GM19025 (cell line): ENCODE measurements at regions not wholly inside any gene's neighbourhood (a gene's known extent, or its start where the extent isn't known, plus 50 kb on each side); places are given as distances from the start of the nearest gene placed in this dataset.

ENCODE experiments used
- ATAC-seq: cut with Tn5 transposase; IDR thresholded peaks from one replicate; pipeline ENCODE4 v1.9.1; 2021; ENCODE audit warnings: mild to moderate bottlenecking, low read depth, moderate library complexity; ENCODE audit not compliant: unreplicated experiment

GRCh38 chr2:56688661-56689060 lies 504.9 kb downstream of the CCDC85A start:
- no peak for ATAC-seq

DNA sequence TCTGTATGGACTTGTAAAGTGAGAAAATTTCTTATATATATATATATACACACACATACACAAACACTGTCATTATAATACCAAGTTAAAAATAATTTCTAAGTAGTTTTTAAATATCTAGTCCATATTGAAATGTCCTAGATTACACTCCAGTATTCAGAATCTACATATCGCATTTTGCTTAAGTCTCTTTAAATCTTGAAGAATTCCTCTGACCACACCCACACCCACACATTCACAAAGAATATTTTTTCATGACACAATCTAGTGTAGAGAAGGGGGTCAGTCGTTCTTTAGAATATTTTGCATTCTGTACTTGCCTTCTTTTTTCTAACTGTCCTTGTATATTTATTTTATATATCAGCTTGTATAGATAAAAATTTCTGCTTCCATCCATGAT lies 509.7 kb downstream of the CCDC85A start:
- ATAC-seq = no peak

DNA sequence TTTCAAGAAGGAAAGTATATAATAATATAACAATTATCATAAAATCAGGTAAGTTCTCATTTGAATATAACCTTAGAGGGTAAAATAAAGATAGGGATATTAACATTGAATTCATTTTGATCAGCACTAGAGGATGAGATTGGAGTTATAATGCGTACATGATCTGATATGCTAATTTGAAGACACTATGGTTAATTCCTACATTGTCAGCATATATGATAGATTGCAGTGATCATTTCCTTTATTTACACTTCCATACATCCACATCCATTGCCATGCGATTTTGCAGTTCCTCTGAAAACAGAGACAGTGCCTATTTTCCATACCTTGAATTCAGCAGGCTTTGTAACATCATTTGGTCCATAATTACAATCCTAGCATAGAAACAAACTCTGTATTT lies 519.2 kb downstream of the CCDC85A start:
- ATAC-seq = no peak

- ATAC-seq = no peak
These were observed 521.9 kb downstream of the CCDC85A start for GRCh38 chr2:56705713-56706112.

GRCh38 chr2:56707218-56707617 lies 523.4 kb downstream of the CCDC85A start:
- no peak for ATAC-seq

DNA sequence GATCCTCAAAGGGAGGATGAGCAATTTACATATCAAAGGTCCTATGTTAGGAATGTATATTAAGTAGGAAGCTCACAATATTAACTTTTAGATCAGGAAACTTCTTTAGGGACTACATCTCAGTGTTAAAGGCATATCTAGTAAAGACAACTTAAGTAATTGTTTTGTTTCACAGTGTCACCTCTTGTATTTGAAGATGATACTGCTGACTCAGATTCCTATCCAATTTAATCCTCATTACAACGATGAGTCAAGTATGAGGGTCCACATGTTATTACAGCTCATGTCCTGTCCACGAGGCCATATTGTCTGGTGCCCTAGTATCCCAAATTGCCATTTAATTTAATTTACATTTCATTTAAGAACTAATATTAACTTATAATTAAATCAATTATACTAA lies 523.9 kb downstream of the CCDC85A start:
- no peak for ATAC-seq

- no peak for ATAC-seq
These were observed 525.4 kb downstream of the CCDC85A start for GRCh38 chr2:56709181-56709580.

DNA sequence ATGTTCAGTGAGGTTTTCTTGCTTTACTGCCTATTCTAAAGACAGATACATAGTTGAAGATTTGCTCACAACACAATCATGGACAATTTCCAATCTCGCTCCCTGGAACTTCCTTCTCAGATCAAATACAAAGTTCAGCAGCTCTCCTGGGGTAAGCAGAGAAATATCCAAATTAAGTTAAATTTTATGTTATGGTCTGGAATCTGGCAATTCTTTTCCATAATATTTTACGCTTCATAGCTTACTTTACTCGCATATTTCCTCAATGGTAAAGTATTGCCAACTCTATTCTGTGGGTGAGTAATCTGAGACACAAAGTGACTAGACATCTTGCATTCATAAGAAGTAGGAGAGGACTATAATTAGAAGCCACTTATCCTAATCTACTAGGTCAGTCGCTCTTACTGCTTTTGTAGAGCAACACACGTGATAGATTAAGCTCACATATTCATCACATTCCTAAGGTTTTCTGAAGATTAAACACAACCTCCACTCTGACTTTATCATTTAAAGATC lies 529.4 kb downstream of the CCDC85A start:
- ATAC-seq = no peak

DNA sequence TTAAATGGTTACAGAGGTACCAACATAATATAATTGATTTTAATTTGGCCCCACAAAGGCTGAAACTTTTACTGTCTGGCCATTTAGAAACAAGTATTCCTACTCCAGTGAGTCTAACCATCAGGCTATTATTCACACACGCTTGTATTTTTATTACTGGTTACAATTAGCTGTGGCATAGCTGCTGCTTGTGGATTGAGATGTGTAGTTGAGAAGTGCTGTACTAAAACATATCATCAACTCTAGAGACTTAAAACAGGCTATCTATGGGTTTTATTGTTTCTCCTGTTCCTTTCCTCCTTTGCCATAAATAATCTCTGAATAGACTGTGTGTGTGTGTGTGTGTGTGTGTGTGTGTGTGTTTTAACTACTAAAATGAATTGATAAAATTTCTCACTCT lies 530.2 kb downstream of the CCDC85A start:
- no peak for ATAC-seq

GRCh38 chr2:56714400-56714799 lies 530.6 kb downstream of the CCDC85A start:
- ATAC-seq = no peak

DNA sequence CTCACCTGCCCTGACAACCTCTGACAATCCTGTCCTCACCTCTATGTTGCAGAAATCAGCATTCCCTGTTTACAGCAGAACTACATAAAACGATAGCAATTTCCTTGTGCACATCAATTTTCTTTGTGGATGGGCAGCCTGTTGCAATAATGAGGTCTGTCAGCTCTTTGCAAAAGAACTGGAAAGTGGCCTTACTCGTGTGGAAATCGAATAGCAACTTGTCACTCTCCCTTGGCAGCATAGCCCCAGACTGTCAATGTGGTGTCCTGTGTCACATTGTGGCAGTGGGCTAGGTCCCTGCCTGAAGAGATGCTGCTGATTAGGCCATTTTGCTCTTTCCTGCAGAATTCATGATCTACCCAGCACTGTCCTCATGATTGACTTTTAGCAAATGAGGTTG lies 531.9 kb downstream of the CCDC85A start:
- no peak for ATAC-seq

- no peak for ATAC-seq
These were observed 534.6 kb downstream of the CCDC85A start for GRCh38 chr2:56718413-56718812.

DNA sequence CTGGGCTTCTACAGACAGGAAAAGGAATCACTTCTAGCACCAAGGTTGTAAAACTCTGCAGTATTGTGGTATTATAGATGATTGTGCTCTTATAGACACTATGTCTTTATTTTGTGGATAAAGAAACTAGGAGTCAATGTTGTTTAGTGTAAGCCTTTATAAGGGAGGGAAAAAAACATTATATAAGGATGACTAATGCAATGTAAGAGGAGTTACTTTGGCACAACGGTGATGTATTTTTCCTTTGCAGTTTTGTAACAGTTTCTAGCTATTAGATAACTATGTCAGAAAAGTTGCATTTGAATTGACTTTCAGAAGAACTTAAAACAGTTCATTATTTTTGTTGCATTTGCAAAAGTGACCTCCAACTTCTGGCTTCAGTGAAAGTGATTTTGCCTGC lies 545.4 kb downstream of the CCDC85A start:
- no peak for ATAC-seq

- ATAC-seq = no peak
These were observed 549.2 kb downstream of the CCDC85A start for GRCh38 chr2:56732946-56733345.

- ATAC-seq = no peak
These were observed 555.6 kb downstream of the CCDC85A start for GRCh38 chr2:56739413-56739812.

- no peak for ATAC-seq
These were observed 557.9 kb downstream of the CCDC85A start for GRCh38 chr2:56741601-56742102.

- no peak for ATAC-seq
These were observed 560.0 kb downstream of the CCDC85A start for GRCh38 chr2:56743807-56744206.

GRCh38 chr2:56749152-56749752 lies 565.5 kb downstream of the CCDC85A start:
- ATAC-seq = no peak

GRCh38 chr2:56753182-56753581 lies 569.4 kb downstream of the CCDC85A start:
- no peak for ATAC-seq

GRCh38 chr2:56754066-56754615 lies 570.4 kb downstream of the CCDC85A start:
- ATAC-seq = no peak

DNA sequence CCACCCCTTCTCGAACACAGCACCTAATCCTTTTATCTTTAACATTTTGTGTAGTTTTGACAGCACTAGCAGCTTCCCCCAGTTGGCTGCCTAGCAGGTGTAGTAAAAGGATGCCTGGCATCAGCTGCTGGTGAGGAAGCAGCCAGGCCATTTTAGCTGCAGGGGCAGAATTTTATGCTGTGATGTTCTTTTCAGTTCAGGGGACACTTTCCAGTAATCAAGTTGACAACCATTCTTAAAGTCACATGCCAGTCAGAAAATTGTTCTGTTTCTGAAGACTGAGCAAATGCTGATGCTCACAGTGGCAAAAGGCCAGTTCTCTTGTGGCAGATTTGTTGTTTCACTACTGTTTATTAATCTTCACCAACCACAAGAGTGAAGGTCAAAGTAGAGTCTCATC lies 570.8 kb downstream of the CCDC85A start:
- no peak for ATAC-seq

- no peak for ATAC-seq
These were observed 574.2 kb downstream of the CCDC85A start for GRCh38 chr2:56757884-56758545.
